ENCODE measurements at regions not wholly inside any gene's neighbourhood (a gene's known extent, or its start where the extent isn't known, plus 50 kb on each side); places are given as distances from the start of the nearest gene placed in this dataset.

DNA sequence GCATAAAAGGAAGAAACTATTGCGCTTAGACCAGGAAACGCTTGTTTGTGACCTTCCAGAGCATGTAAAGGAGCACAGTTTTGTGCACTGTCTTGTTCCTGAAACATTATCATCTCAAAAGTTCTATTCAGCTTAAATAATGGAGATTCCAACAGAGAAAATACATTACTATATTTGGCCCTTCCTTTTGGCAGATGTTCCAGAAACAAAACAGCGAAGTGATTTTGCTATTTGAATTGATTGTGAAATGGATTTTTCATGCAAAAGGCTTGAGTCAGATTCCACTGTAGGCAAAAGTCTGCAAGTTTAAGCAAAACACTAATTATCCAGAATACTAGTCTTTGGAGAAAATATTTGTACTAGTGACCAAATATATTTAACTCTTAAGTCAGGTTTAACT, 80.3 kb upstream of the PTBP2 start:
- H2BK12ac ChIP-seq (ENCODE audit: low read depth, low read length), result no peak overlapping the region
- DNase-seq (ENCODE audit: low read depth in 1 of 2, low spot score in 2 of 2) (no peak), FAIRE-seq (no peak)
- no peaks in the 10 kb centered on the region for H3K9me3 ChIP-seq (ENCODE audit: insufficient read depth in 2 of 2, low read depth in 1 of 2, low read length in 1 of 2)
- H3K4ac ChIP-seq (replicated peaks; ENCODE audit: insufficient read length, low read depth, low read length), result no peak overlapping the region
- no peak overlapping the region for H3K14ac ChIP-seq (ENCODE audit: insufficient read length)
- H3K36me3 ChIP-seq (ENCODE audit: control insufficient read depth in 2 of 4, insufficient read depth in 4 of 4, low read length in 3 of 4), result no peaks in the 10 kb centered on the region; a peak in 1 of 8 replicates
- no peak overlapping the region for H3K23ac ChIP-seq (ENCODE audit: insufficient read length)
- H4K20me1 ChIP-seq (replicated peaks in 1 of 2; ENCODE audit: control insufficient read depth in 1 of 2, insufficient read depth in 2 of 2, low read length in 2 of 2), result no peaks in the 10 kb centered on the region
- no peaks in the 10 kb centered on the region for H3K27me3 ChIP-seq (replicated peaks in 1 of 4; ENCODE audit: control insufficient read depth in 3 of 4, extremely low read depth in 1 of 4, insufficient read depth in 3 of 4, low read length in 3 of 4)
- H2BK15ac ChIP-seq (ENCODE audit: low read length), result no peak overlapping the region
- H2BK120ac ChIP-seq (replicated peaks; ENCODE audit: low read depth, low read length), result no peak overlapping the region
- no peak overlapping the region for H3K56ac ChIP-seq (replicated peaks; ENCODE audit: insufficient read length, low read depth, low read length)
- WGBS, 2 experiments (ENCODE audit: extremely low coverage in 1 of 2, insufficient coverage in 1 of 2, insufficient read length in 1 of 2, insufficient replicate concordance in 2 of 2, low coverage in 1 of 2, low lambda C conversion rate in 2 of 2, missing lambda C conversion rate in 1 of 2), result 91% methylated on average over 3 of the region's 3 CpGs; no CpG with 5 or more reads in 1 of the 2 experiments
- no peak overlapping the region for H3K9ac ChIP-seq (replicated peaks in 1 of 4; ENCODE audit: extremely low read depth in 1 of 4, low read depth in 3 of 4, low read length in 3 of 4)
- no peak overlapping the region for H2AK5ac ChIP-seq (ENCODE audit: low read depth, low read length)
- 0 out of 2 replicates have a peak overlapping the region, but pooled peaks have one; percentile 2 for H2AFZ ChIP-seq (ENCODE audit: low read length)
- no peak overlapping the region for H3K4me2 ChIP-seq (ENCODE audit: insufficient read depth in 1 of 2, low read depth in 2 of 2, low read length in 2 of 2)
- no peaks in the 10 kb centered on the region for H3K4me1 ChIP-seq (replicated peaks in 1 of 4; ENCODE audit: control insufficient read depth in 3 of 4, insufficient read depth in 4 of 4, low read length in 3 of 4)
- CTCF ChIA-PET (ENCODE audit: partially characterized antibody), result interaction anchor here (1.2 kb wide), 1 partner anchor 44 kb away, joined by 3 read pairs; no protein-coding TSS in a partner anchor
- no peak for TF ChIP-seq TEAD4 (IDR thresholded peaks at IDR 0.05; ENCODE audit: low read depth, low read length)
- no peaks in the 10 kb centered on the region for H3K79me1 ChIP-seq (ENCODE audit: low read depth, low read length)
- no peak overlapping the region for H3K18ac ChIP-seq (ENCODE audit: extremely low read depth, low read length)
- no peak overlapping the region for H4K91ac ChIP-seq (replicated peaks; ENCODE audit: insufficient read length, low read length)
- H2BK5ac ChIP-seq (ENCODE audit: low read depth, low read length), result no peak overlapping the region
- H3K27ac ChIP-seq (ENCODE audit: low read depth, low read length), result no peak overlapping the region
- H3K23me2 ChIP-seq (ENCODE audit: low read depth, low read length), result no peaks in the 10 kb centered on the region
- no peaks in the 10 kb centered on the region for H3K79me2 ChIP-seq (ENCODE audit: control insufficient read depth in 1 of 2, insufficient read depth in 2 of 2, low read length in 2 of 2)
- H4K8ac ChIP-seq (ENCODE audit: extremely low read depth, insufficient read depth, low read length), result no peak overlapping the region
- H3K4me3 ChIP-seq (ENCODE audit: extremely low read depth in 1 of 4, insufficient read depth in 2 of 4, low read depth in 3 of 4, low read length in 4 of 4), result no peak overlapping the region
- H2BK20ac ChIP-seq (ENCODE audit: low read length), result no peak overlapping the region
- POLR2A ChIA-PET (ENCODE audit: partially characterized antibody), result no interaction called here
- H4K5ac ChIP-seq (ENCODE audit: insufficient read length, low read depth, low read length), result no peak overlapping the region

Measured in H1 (cell line).